ENCODE measurements at regions not wholly inside any gene's neighbourhood (a gene's known extent, or its start where the extent isn't known, plus 50 kb on each side); places are given as distances from the start of the nearest gene placed in this dataset.

DNA sequence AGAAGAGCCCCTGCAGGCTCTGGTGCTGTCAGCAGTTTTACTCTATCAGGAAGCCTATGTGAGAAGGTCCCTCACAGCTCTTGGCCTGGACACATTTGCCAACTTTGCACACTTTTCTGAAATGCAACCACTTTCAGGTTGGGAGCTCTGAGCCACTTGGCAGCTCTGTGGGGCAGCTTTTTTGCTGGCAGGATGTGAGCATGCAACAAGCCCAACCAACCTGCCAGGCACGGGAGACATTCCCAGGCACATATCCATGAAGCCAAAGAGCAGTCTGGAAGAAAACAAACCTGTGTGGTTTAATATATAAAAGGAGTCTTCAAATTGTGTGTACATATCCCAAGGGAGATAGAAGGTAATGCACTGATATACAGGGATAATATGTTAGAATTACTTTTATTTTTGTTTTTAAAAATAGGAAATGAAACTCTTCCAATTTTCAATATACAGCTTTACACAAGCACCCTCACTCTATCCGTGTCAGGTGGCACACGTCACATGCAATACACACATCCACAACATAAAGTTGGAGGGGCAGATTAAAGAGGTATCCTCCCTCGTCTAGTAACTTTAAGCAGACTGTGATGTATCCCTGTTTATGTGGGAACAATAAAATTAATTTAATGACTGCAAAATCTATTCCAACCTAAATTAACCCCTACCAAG is 57.4 kb upstream of the COX10 start:
- WGBS, 5 donors, result 57 to 79% (median 69%) methylated on average over 4 of the region's 4 CpGs
- H3K9me3 ChIP-seq, result no peaks in the 10 kb centered on the region
- no peak for DNase-seq
- peaks cover 0 to 11% (median 6%) of the 10 kb centered on the region in 6 donors for H3K4me1 ChIP-seq
- peaks cover 0 to 8% (median 0%) of the 10 kb centered on the region in 7 donors for H3K27me3 ChIP-seq (replicated peaks in 1 of 7)
- no peaks in the 10 kb centered on the region for H3K36me3 ChIP-seq
- TF ChIP-seq POLR2A (IDR thresholded peaks at IDR 0.05) (no peak), POLR2AphosphoS5 (IDR thresholded peaks at IDR 0.05) (no peak)
- TF ChIP-seq, protein P1, sequence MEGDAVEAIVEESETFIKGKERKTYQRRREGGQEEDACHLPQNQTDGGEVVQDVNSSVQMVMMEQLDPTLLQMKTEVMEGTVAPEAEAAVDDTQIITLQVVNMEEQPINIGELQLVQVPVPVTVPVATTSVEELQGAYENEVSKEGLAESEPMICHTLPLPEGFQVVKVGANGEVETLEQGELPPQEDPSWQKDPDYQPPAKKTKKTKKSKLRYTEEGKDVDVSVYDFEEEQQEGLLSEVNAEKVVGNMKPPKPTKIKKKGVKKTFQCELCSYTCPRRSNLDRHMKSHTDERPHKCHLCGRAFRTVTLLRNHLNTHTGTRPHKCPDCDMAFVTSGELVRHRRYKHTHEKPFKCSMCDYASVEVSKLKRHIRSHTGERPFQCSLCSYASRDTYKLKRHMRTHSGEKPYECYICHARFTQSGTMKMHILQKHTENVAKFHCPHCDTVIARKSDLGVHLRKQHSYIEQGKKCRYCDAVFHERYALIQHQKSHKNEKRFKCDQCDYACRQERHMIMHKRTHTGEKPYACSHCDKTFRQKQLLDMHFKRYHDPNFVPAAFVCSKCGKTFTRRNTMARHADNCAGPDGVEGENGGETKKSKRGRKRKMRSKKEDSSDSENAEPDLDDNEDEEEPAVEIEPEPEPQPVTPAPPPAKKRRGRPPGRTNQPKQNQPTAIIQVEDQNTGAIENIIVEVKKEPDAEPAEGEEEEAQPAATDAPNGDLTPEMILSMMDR (IDR thresholded peaks at IDR 0.05 in 8 of 11, conservative IDR thresholded peaks at IDR 0.05 in 3 of 11), result no peak
- no peak overlapping the region for H3K27ac ChIP-seq
- H3K4me3 ChIP-seq, result no peak overlapping the region
- intact Hi-C loops (cut with DNase I; ENCODE audit: low total_unique reads), result no loop called here

DNA sequence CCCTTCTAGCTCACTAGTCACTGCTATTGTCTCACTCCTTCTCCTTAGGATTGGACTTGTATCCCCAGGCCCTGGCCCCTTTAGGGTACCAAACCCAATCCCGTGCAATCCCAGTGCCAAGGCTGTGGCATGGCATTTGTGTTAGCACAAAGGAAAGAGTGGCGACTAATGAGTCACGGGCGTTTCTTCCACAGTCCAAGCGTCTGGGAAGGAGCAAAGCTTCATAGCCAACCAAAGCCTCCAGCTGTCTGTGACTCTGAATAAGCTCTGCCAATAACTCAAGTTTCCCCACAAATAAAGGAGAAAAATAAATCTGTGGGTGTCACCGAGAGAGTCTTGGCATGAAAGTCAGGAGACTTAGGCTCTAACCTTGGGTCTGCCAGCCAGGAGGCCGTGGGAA is 54.6 kb upstream of the COX10 start:
- Histone ChIP-seq H3K4me1 (peaks cover 0 to 11% (median 6%) of the 10 kb centered on the region in 6 donors), H3K4me3 (no peak overlapping the region), H3K27ac (no peak overlapping the region), H3K9me3 (no peaks in the 10 kb centered on the region), H3K36me3 (no peaks in the 10 kb centered on the region), H3K27me3 (replicated peaks in 1 of 7) (peaks cover 0 to 8% (median 0%) of the 10 kb centered on the region in 7 donors)
- WGBS, 5 donors, result 76 to 92% (median 82%) methylated on average over 7 of the region's 7 CpGs
- TF ChIP-seq, protein P1 (IDR thresholded peaks at IDR 0.05 in 8 of 11, conservative IDR thresholded peaks at IDR 0.05 in 3 of 11), result no peak
- TF ChIP-seq POLR2A (IDR thresholded peaks at IDR 0.05) (no peak), POLR2AphosphoS5 (IDR thresholded peaks at IDR 0.05) (no peak)
- intact Hi-C loops (cut with DNase I; ENCODE audit: low total_unique reads), result no loop called here
- no peak for DNase-seq

DNA sequence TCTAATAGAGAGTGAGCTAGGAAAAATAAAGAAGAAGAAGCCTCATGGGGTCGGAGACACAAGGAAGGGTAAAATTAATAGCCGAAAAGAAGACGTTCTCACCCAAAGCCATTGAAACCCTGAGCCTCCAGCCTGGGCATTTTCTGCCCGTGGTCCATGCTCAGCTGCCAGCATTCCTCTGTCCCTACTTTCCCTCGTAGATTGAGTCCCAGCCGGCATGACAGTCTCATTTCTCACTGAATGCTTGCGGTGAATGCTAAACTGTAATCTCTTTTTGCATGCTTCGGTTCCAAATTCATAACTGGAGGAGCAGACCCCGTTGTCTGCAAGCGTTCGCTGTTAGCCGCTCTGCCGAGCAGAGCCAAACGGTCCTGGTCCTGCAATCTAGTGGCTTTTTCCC is 54.0 kb upstream of the COX10 start:
- H3K9me3 ChIP-seq, result no peaks in the 10 kb centered on the region
- peaks cover 0 to 11% (median 6%) of the 10 kb centered on the region in 6 donors for H3K4me1 ChIP-seq
- H3K4me3 ChIP-seq, result no peak overlapping the region
- intact Hi-C loops (cut with DNase I; ENCODE audit: low total_unique reads), result no loop called here
- TF ChIP-seq, protein P1 (IDR thresholded peaks at IDR 0.05 in 8 of 11, conservative IDR thresholded peaks at IDR 0.05 in 3 of 11), result no peak
- TF ChIP-seq POLR2A (IDR thresholded peaks at IDR 0.05), result no peak
- TF ChIP-seq POLR2AphosphoS5 (IDR thresholded peaks at IDR 0.05), result no peak
- H3K27ac ChIP-seq, result no peak overlapping the region
- peaks cover 0 to 8% (median 0%) of the 10 kb centered on the region in 7 donors for H3K27me3 ChIP-seq (replicated peaks in 1 of 7)
- WGBS, 5 donors, result 75 to 85% (median 79%) methylated on average over 14 of the region's 14 CpGs
- H3K36me3 ChIP-seq, result no peaks in the 10 kb centered on the region
- DNase-seq, result no peak

DNA sequence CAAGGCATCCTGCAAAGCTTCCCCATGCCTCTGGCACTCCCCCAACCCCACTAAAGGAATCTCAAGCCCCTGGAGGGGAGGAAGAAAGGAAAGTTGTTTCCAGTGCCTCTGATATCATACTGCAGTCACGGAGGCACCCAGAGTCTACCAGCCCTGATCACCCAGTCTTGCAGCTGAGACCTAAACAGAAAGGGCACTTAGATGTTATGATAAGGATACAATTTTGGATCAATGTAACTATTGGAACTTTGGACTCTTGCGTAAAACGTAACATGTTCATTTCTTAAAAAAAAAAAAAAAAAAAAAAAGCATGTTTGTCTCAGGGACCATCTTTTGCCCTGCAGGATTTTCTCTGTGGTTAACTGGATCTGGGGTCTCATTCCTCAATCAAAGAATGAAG is 52.4 kb upstream of the COX10 start:
- Histone ChIP-seq H3K4me1 (peaks cover 0 to 5% (median under 1%) of the 10 kb centered on the region in 6 donors), H3K36me3 (no peaks in the 10 kb centered on the region), H3K27ac (no peak overlapping the region), H3K27me3 (replicated peaks in 1 of 7) (peaks cover 0 to 8% (median 0%) of the 10 kb centered on the region in 7 donors), H3K4me3 (no peak overlapping the region), H3K9me3 (no peaks in the 10 kb centered on the region)
- TF ChIP-seq, protein P1 (IDR thresholded peaks at IDR 0.05 in 8 of 11, conservative IDR thresholded peaks at IDR 0.05 in 3 of 11), result no peak
- TF ChIP-seq POLR2AphosphoS5 (IDR thresholded peaks at IDR 0.05) (no peak), POLR2A (IDR thresholded peaks at IDR 0.05) (no peak)
- intact Hi-C loops (cut with DNase I; ENCODE audit: low total_unique reads), result no loop called here
- 87 to 98% (median 96%) methylated on average over 3 of the region's 3 CpGs for WGBS, 5 donors
- DNase-seq, result no peak
